Rectal smooth muscle tissue (tissue), 1 donor: ENCODE measurements at regions not wholly inside any gene's neighbourhood (a gene's known extent, or its start where the extent isn't known, plus 50 kb on each side); places are given as distances from the start of the nearest gene placed in this dataset.
"Not testable (repeated sequence)": the region's sequence is repeated elsewhere in the genome, so short reads cannot be mapped to it uniquely, and the experiment has no call there.

Source experiments
- H3K27ac ChIP-seq: one replicate; pipeline ENCODE4 v1.7.0; 2013; ENCODE audit warnings: low read depth, low read length, inconsistent platforms
- H3K27me3 ChIP-seq: one replicate; pipeline ENCODE4 v1.7.0; 2013; ENCODE audit warnings: low read length; ENCODE audit not compliant: control insufficient read depth, insufficient read depth
- H3K36me3 ChIP-seq: one replicate; pipeline ENCODE4 v1.7.0; 2013; ENCODE audit warnings: low read length; ENCODE audit not compliant: control insufficient read depth, insufficient read depth
- H3K4me1 ChIP-seq: one replicate; pipeline ENCODE4 v1.7.0; 2013; ENCODE audit warnings: low read length; ENCODE audit not compliant: control insufficient read depth, insufficient read depth
- H3K4me3 ChIP-seq: one replicate; pipeline ENCODE4 v1.7.0; 2013; ENCODE audit warnings: low read length
- H3K9ac ChIP-seq: one replicate; pipeline ENCODE4 v1.7.0; 2013; ENCODE audit warnings: low read length

DNA sequence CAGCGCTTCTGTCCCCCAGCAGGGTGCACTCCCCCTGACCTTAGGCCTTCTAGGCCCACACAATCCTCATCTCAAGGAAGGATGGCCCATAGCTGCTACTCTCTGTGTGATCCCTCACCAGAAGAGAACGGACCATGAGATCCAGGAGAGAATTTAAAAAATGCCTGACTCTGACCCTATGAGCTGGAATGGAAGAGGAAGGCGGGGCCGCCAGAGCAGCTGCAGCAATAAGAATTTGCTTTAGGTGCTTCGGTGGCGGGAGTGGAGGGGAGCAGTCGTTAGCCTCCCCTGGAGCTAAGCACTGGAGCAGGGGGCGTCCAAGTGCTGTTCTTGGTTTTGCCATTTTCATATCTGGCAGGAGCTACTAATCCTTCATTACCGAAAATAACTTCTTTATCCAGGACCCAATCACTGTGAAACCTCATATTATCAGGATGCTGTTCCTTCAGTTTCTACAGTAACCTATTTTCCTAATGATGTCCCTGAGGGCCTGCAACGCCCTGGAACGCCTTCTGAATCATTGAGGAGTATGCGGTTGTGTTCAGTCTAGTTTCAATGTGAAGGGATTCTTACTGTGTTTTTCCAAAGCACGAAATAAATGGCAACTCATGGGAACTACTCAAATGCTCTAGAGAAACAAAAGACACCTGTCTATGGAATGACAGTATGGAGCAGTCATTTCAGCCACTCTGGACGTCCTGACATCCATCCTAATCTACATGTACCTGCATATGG is 105.1 kb upstream of the SIX2 start:
- Histone ChIP-seq H3K9ac (no peak overlapping the region), H3K4me1 (no peaks in the 10 kb centered on the region), H3K36me3 (no peaks in the 10 kb centered on the region), H3K4me3 (no peak overlapping the region), H3K27ac (no peak overlapping the region), H3K27me3 (no peaks in the 10 kb centered on the region)

DNA sequence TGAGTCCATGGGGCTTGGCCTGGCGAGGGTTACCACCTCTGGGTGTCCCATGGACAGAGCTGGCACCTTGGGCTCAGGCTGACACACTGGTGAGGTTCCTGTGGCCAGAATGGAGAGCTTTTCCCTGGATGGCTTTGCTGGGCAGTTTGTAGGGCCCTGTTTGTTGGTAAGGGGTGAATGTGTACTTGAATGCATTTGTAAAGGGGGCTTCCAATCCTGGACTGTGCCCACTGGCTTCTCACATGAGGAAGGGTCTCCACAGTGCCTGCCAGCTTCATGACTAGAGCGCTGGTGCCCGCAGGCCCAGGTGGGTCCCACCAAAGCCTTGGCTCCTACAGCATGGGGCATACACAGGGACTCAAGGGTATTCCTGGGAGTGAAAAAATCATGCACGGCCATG is 103.5 kb upstream of the SIX2 start:
- H3K27ac ChIP-seq = no peak overlapping the region
- H3K4me1 ChIP-seq = no peaks in the 10 kb centered on the region
- H3K4me3 ChIP-seq = no peak overlapping the region
- H3K36me3 ChIP-seq = no peaks in the 10 kb centered on the region
- no peak overlapping the region for H3K9ac ChIP-seq
- no peaks in the 10 kb centered on the region for H3K27me3 ChIP-seq

GRCh38 chr2:45105050-45105582 is 95.9 kb upstream of the SIX2 start:
- H3K9ac ChIP-seq = no peak overlapping the region
- no peaks in the 10 kb centered on the region for H3K27me3 ChIP-seq
- H3K4me3 ChIP-seq = no peak overlapping the region
- no peaks in the 10 kb centered on the region for H3K36me3 ChIP-seq
- H3K27ac ChIP-seq = no peak overlapping the region
- no peaks in the 10 kb centered on the region for H3K4me1 ChIP-seq

- no peak overlapping the region for H3K9ac ChIP-seq
- H3K4me3 ChIP-seq = no peak overlapping the region
- no peaks in the 10 kb centered on the region for H3K4me1 ChIP-seq
- no peak overlapping the region for H3K27ac ChIP-seq
- H3K27me3 ChIP-seq = no peaks in the 10 kb centered on the region
- no peaks in the 10 kb centered on the region for H3K36me3 ChIP-seq
These were observed 95.2 kb upstream of the SIX2 start for GRCh38 chr2:45104429-45104828.

DNA sequence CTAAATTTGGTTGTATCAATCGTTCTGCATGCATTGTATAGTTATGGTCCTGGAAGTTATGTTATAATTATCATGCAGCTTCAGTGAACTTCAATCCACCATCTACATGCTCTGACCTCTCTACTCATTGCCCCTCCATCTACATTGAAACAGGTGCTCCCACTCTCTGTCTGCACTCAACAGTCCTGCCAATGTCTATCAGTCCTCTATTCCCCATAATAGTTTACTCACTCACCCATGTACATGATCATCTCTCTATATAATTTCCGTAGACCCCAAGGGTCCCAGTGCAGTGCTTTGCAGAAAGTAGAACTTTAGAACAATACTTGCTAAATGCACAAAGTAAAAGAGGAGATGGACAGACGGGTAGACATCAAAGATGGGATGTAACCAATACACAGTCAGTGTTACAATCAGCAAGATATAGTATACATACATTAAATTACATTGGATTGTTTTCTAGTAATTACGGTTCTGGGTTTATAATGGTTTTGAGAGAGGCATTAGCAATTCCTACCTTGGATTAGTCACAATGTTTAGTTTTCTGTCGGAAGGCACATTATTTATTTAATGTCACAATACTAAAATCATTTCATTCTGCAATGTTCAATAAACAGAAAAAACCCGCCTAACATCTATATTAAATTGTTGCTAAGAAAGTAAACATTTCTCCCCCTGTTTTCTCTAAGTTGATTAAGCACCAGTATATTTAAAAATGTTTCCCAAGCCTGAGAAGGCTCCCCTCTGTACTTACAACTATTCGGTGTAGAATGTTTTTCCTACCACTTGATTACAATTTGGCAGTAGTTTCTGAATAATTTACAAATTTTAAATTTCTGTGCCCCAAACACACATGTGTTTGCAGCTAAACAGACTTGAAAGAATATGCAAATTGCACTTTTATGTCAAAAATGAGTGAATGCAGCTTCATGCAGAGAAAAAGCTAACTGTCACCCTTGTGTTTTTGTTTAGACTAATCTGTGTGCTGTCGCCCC is 94.4 kb upstream of the SIX2 start:
- no peak overlapping the region for H3K9ac ChIP-seq
- H3K27ac ChIP-seq = no peak overlapping the region
- H3K36me3 ChIP-seq = no peaks in the 10 kb centered on the region
- no peaks in the 10 kb centered on the region for H3K4me1 ChIP-seq
- no peaks in the 10 kb centered on the region for H3K27me3 ChIP-seq
- no peak overlapping the region for H3K4me3 ChIP-seq

- H3K27ac ChIP-seq = no peak overlapping the region
- no peak overlapping the region for H3K4me3 ChIP-seq
- no peak overlapping the region for H3K9ac ChIP-seq
- no peaks in the 10 kb centered on the region for H3K27me3 ChIP-seq
- H3K4me1 ChIP-seq = no peaks in the 10 kb centered on the region
- H3K36me3 ChIP-seq = no peaks in the 10 kb centered on the region
These were observed 93.4 kb upstream of the SIX2 start for GRCh38 chr2:45102579-45103117.

DNA sequence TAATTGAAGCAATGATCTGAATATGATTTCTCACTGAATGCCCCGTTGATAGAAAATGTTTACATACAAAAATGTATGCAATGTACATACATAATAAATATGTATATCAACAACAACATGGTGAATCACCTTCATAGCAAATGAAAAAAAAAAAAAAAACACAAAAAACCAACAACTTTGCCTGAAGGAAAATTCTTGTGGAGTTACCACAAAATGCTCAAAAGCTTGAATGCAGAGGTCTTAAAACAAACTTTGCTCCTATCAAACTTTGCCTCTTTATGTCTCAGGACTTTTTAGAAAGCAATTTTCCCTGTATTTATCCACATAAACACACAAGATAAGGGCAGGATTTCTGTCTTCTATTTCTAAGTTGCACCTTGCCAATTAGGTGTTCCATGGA is 92.9 kb upstream of the SIX2 start:
- no peak overlapping the region for H3K4me3 ChIP-seq

GRCh38 chr2:45096996-45097395 is 87.7 kb upstream of the SIX2 start:
- Histone ChIP-seq H3K4me3 (no peak overlapping the region), H3K36me3 (no peaks in the 10 kb centered on the region), H3K27ac (no peak overlapping the region), H3K4me1 (no peaks in the 10 kb centered on the region), H3K27me3 (no peaks in the 10 kb centered on the region), H3K9ac (no peak overlapping the region)

More for the DNA sequence above, 92.9 kb upstream of the SIX2 start:
- Histone ChIP-seq H3K27me3 (no peaks in the 10 kb centered on the region), H3K4me1 (no peaks in the 10 kb centered on the region), H3K9ac (no peak overlapping the region), H3K27ac (no peak overlapping the region), H3K36me3 (no peaks in the 10 kb centered on the region)

DNA sequence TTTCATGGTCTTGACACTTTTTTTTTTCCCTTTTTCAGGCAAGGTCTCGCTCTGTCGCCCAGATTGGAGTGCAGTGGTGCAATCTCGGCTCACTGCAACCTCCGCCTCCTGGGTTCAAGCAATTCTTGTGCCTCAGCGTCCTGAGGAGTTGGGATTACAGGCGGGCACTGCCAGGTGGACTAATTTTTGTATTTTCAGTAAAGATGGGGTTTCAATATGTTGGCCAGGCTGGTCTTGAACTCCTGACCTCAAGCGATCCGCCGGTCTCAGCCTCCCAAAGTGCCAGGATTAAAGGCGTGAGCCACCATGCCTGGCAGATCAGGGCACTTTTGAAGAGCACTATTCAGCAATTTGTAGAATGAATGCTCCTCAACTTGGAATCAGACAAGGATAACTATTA is 86.8 kb upstream of the SIX2 start:
- not testable (repeated sequence) for H3K9ac ChIP-seq, H3K27ac ChIP-seq, H3K4me3 ChIP-seq, H3K27me3 ChIP-seq, H3K36me3 ChIP-seq, H3K4me1 ChIP-seq

- no peak overlapping the region for H3K9ac ChIP-seq
- H3K27ac ChIP-seq = no peak overlapping the region
- no peaks in the 10 kb centered on the region for H3K36me3 ChIP-seq
- no peaks in the 10 kb centered on the region for H3K27me3 ChIP-seq
- no peak overlapping the region for H3K4me3 ChIP-seq
- H3K4me1 ChIP-seq = no peaks in the 10 kb centered on the region
These were observed 84.4 kb upstream of the SIX2 start for GRCh38 chr2:45093663-45094062.

DNA sequence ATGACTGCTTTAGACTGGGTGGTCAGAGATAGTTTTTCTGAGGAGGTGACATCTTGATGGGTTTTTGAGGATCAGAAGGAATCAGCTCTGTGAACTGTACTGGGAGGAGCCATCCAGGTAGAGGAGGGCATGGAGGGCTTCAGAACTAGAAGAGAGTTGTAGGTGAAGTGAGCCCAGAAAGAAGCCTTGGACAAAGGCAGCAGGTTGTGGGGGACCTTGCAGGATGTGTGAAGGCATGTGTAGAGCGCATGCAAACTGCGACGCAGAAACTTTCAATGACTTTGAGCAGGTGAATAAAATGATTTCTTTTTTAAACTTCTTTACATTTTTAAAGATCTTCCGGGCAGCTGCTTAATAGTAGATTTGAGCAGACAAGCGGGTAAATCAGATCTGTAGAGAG is 83.9 kb upstream of the SIX2 start:
- H3K27ac ChIP-seq = no peak overlapping the region
- H3K9ac ChIP-seq = no peak overlapping the region
- no peak overlapping the region for H3K4me3 ChIP-seq
- no peaks in the 10 kb centered on the region for H3K27me3 ChIP-seq
- no peaks in the 10 kb centered on the region for H3K36me3 ChIP-seq
- no peaks in the 10 kb centered on the region for H3K4me1 ChIP-seq

- H3K27me3 ChIP-seq = no peaks in the 10 kb centered on the region
- H3K4me1 ChIP-seq = no peaks in the 10 kb centered on the region
- no peak overlapping the region for H3K9ac ChIP-seq
- H3K36me3 ChIP-seq = no peaks in the 10 kb centered on the region
- H3K4me3 ChIP-seq = no peak overlapping the region
- H3K27ac ChIP-seq = no peak overlapping the region
These were observed 80.5 kb upstream of the SIX2 start for GRCh38 chr2:45089554-45090261.
